ENCODE measurements at regions not wholly inside any gene's neighbourhood (a gene's known extent, or its start where the extent isn't known, plus 50 kb on each side); places are given as distances from the start of the nearest gene placed in this dataset.

- H2AFZ ChIP-seq (ENCODE audit: low read depth, low read length, poor library complexity, severe bottlenecking): no peak overlapping the region
These were observed 74.4 kb downstream of the BLTP3B start for GRCh38 chr12:100068305-100068704.

GRCh38 chr12:100061814-100062213, 77.1 kb upstream of the ANKS1B start:
- Histone ChIP-seq H3K9ac (ENCODE audit: low read length) (no peak overlapping the region), H2AFZ (ENCODE audit: low read depth, low read length, poor library complexity, severe bottlenecking) (no peak overlapping the region), H3K79me2 (ENCODE audit: insufficient read depth, low read length) (no peaks in the 10 kb centered on the region), H3K4me3 (replicated peaks in 1 of 2; ENCODE audit: low read depth in 1 of 2, low read length in 2 of 2) (no peak overlapping the region), H3K27ac (ENCODE audit: low read depth, low read length) (no peak overlapping the region), H3K4me1 (ENCODE audit: control insufficient read depth in 1 of 2, insufficient read depth in 2 of 2, low read length in 2 of 2) (no peaks in the 10 kb centered on the region), H3K27me3 (ENCODE audit: insufficient read depth, low read length) (no peaks in the 10 kb centered on the region), H3K36me3 (ENCODE audit: control insufficient read depth in 1 of 2, insufficient read depth in 2 of 2, low read length in 2 of 2) (no peaks in the 10 kb centered on the region), H3K4me2 (ENCODE audit: low read length) (no peak overlapping the region), H3K9me3 (ENCODE audit: control insufficient read depth in 1 of 2, insufficient read depth in 1 of 2, low read depth in 1 of 2, low read length in 2 of 2) (no peaks in the 10 kb centered on the region), H4K20me1 (ENCODE audit: insufficient read depth) (no peaks in the 10 kb centered on the region), H3K9me2 (ENCODE audit: insufficient read depth) (no peaks in the 10 kb centered on the region)
- no peak for ATAC-seq
- no TSS peak for BruUV-seq (replicated peaks)
- TF ChIP-seq ZBTB33 (IDR thresholded peaks at IDR 0.05; ENCODE audit: extremely low read depth, insufficient replicate concordance, low read length) (no peak), SRF (IDR thresholded peaks at IDR 0.05; ENCODE audit: low read depth) (no peak), ELF1 (IDR thresholded peaks at IDR 0.05; ENCODE audit: borderline replicate concordance, low read depth) (no peak), CEBPB (IDR thresholded peaks at IDR 0.05; ENCODE audit: low read depth) (no peak), POLR2AphosphoS5 (IDR thresholded peaks at IDR 0.05; ENCODE audit: low read depth, low read length) (no peak), RAD21 (IDR thresholded peaks at IDR 0.05; ENCODE audit: low read depth) (no peak)
- RAD21 ChIA-PET (ENCODE audit: low non-redundant PET in 1 of 2, low total read pairs in 2 of 2, uncharacterized antibody in 2 of 2, unreplicated experiment in 2 of 2): no interaction called here
- intact Hi-C loops (cut with micrococcal nuclease): no loop called here
- CTCF ChIA-PET: no interaction called here
- POLR2A ChIA-PET: no interaction called here
- DNase-seq (ENCODE audit: low read depth, low spot score): no peak

More at GRCh38 chr12:100068305-100068704, 74.4 kb downstream of the BLTP3B start:
- Histone ChIP-seq H3K79me2 (ENCODE audit: insufficient read depth, low read length) (no peaks in the 10 kb centered on the region), H3K9me2 (ENCODE audit: insufficient read depth) (no peaks in the 10 kb centered on the region), H3K9me3 (ENCODE audit: control insufficient read depth in 1 of 2, insufficient read depth in 1 of 2, low read depth in 1 of 2, low read length in 2 of 2) (no peaks in the 10 kb centered on the region), H4K20me1 (ENCODE audit: insufficient read depth) (no peaks in the 10 kb centered on the region), H3K36me3 (ENCODE audit: control insufficient read depth in 1 of 2, insufficient read depth in 2 of 2, low read length in 2 of 2) (no peaks in the 10 kb centered on the region), H3K4me1 (ENCODE audit: control insufficient read depth in 1 of 2, insufficient read depth in 2 of 2, low read length in 2 of 2) (no peaks in the 10 kb centered on the region), H3K27me3 (ENCODE audit: insufficient read depth, low read length) (no peaks in the 10 kb centered on the region), H3K27ac (ENCODE audit: low read depth, low read length) (no peak overlapping the region), H3K4me2 (ENCODE audit: low read length) (no peak overlapping the region), H3K9ac (ENCODE audit: low read length) (no peak overlapping the region), H3K4me3 (replicated peaks in 1 of 2; ENCODE audit: low read depth in 1 of 2, low read length in 2 of 2) (no peak overlapping the region)
- TF ChIP-seq EZH2phosphoT487 (IDR thresholded peaks at IDR 0.05; ENCODE audit: borderline replicate concordance) (no peak), ZFX (IDR thresholded peaks at IDR 0.05) (no peak), ELF1 (IDR thresholded peaks at IDR 0.05; ENCODE audit: borderline replicate concordance, low read depth) (no peak), POLR2AphosphoS5 (IDR thresholded peaks at IDR 0.05; ENCODE audit: low read depth, low read length) (no peak), MAX (IDR thresholded peaks at IDR 0.05) (no peak), FOSL1 (IDR thresholded peaks at IDR 0.05; ENCODE audit: low read depth) (no peak)
- CTCF ChIA-PET: no interaction called here
- intact Hi-C loops (cut with micrococcal nuclease): no loop called here
- POLR2A ChIA-PET: no interaction called here
- no TSS peak for BruUV-seq (replicated peaks)
- DNase-seq (ENCODE audit: low read depth, low spot score): no peak
- RAD21 ChIA-PET (ENCODE audit: low non-redundant PET in 1 of 2, low total read pairs in 2 of 2, uncharacterized antibody in 2 of 2, unreplicated experiment in 2 of 2): no interaction called here
- no peak for ATAC-seq

Data from HCT116 (cell line).